ENCODE measurements at regions not wholly inside any gene's neighbourhood (a gene's known extent, or its start where the extent isn't known, plus 50 kb on each side); places are given as distances from the start of the nearest gene placed in this dataset.

GRCh38 chr12:124434354-124434753 is 133.1 kb downstream of the NCOR2 start:
- no peak for DNase-seq (ENCODE audit: low read depth)
- H3K36me3 ChIP-seq (ENCODE audit: control insufficient read depth, insufficient read depth, low read length), result peaks cover 4% of the 10 kb centered on the region
- no peak overlapping the region for H3K4me3 ChIP-seq (ENCODE audit: low read depth, low read length)

GRCh38 chr12:124433879-124434278 is 133.5 kb downstream of the NCOR2 start:
- DNase-seq (ENCODE audit: low read depth), result no peak
- Histone ChIP-seq H3K4me3 (ENCODE audit: low read depth, low read length) (no peak overlapping the region), H3K36me3 (ENCODE audit: control insufficient read depth, insufficient read depth, low read length) (peaks cover 4% of the 10 kb centered on the region), H3K27me3 (ENCODE audit: control insufficient read depth, insufficient read depth, low read length) (no peaks in the 10 kb centered on the region)
- TF ChIP-seq, protein P1, sequence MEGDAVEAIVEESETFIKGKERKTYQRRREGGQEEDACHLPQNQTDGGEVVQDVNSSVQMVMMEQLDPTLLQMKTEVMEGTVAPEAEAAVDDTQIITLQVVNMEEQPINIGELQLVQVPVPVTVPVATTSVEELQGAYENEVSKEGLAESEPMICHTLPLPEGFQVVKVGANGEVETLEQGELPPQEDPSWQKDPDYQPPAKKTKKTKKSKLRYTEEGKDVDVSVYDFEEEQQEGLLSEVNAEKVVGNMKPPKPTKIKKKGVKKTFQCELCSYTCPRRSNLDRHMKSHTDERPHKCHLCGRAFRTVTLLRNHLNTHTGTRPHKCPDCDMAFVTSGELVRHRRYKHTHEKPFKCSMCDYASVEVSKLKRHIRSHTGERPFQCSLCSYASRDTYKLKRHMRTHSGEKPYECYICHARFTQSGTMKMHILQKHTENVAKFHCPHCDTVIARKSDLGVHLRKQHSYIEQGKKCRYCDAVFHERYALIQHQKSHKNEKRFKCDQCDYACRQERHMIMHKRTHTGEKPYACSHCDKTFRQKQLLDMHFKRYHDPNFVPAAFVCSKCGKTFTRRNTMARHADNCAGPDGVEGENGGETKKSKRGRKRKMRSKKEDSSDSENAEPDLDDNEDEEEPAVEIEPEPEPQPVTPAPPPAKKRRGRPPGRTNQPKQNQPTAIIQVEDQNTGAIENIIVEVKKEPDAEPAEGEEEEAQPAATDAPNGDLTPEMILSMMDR (IDR thresholded peaks at IDR 0.05; ENCODE audit: insufficient read depth, low read length, poor library complexity, severe bottlenecking), result no peak

More at GRCh38 chr12:124434354-124434753, 133.1 kb downstream of the NCOR2 start:
- TF ChIP-seq, protein P1 (IDR thresholded peaks at IDR 0.05; ENCODE audit: insufficient read depth, low read length, poor library complexity, severe bottlenecking), result no peak
- H3K27me3 ChIP-seq (ENCODE audit: control insufficient read depth, insufficient read depth, low read length), result no peaks in the 10 kb centered on the region

DNA sequence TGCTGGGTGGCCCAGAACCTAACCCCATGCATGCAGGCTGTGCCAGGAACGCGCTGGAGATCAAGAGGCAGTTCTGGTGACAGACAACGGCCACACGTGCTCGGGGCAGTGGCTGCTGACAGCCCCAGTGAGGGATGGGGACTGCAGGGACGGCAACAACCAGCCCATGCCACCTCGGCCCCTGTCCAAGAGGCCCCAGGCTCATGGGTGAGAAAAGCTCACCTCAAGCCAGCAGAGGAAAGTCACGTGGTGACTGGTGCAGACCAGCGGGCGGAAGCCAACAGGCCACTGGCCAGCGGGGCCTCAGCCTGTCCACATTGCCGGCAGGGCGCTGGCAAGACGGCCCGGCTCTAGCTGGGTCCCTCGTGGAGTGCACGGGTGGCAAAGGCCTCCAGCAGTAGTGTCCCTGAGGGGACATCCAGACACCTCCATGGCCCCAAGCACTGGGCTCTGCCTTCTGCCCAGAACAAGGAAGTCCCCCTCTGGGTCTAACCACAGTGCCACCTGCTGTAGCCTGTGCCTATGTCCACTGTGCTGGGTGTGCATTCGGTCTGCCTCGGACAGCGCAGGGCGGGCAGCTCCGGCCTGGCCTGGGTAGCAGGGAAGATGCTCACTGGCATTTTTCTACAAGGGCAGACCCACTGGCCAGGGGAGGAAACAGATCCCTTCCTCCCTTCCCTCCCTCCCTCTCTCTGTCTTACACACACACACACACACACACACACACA is 134.1 kb downstream of the NCOR2 start:
- DNase-seq (ENCODE audit: low read depth), result no peak
- peaks cover 4% of the 10 kb centered on the region for H3K36me3 ChIP-seq (ENCODE audit: control insufficient read depth, insufficient read depth, low read length)
- no peak overlapping the region for H3K4me3 ChIP-seq (ENCODE audit: low read depth, low read length)
- H3K27me3 ChIP-seq (ENCODE audit: control insufficient read depth, insufficient read depth, low read length), result no peaks in the 10 kb centered on the region
- TF ChIP-seq, protein P1 (IDR thresholded peaks at IDR 0.05; ENCODE audit: insufficient read depth, low read length, poor library complexity, severe bottlenecking), result no peak

DNA sequence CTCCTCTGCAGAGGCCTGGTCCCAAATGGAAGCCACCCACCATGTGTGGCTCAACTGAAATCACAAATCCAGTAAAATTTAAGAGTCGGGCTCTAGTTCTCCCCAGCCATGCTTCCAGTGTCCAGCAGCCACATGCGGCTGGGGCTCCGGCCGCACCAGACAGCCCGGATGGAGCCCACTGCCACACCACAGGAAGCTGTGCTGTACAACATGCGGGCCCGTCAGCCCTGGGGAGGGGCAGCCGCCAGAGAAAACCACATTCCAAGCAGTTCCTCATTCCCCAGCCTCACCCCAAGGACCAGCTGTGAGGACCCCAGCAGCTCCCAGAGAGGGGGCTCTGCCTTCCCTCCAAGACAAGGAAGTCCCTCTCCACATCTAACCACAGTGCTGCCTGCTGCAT is 135.0 kb downstream of the NCOR2 start:
- Histone ChIP-seq H3K4me3 (ENCODE audit: low read depth, low read length) (no peak overlapping the region), H3K27me3 (ENCODE audit: control insufficient read depth, insufficient read depth, low read length) (no peaks in the 10 kb centered on the region), H3K36me3 (ENCODE audit: control insufficient read depth, insufficient read depth, low read length) (peaks cover 4% of the 10 kb centered on the region)
- DNase-seq (ENCODE audit: low read depth), result no peak
- TF ChIP-seq, protein P1 (IDR thresholded peaks at IDR 0.05; ENCODE audit: insufficient read depth, low read length, poor library complexity, severe bottlenecking), result no peak

DNA sequence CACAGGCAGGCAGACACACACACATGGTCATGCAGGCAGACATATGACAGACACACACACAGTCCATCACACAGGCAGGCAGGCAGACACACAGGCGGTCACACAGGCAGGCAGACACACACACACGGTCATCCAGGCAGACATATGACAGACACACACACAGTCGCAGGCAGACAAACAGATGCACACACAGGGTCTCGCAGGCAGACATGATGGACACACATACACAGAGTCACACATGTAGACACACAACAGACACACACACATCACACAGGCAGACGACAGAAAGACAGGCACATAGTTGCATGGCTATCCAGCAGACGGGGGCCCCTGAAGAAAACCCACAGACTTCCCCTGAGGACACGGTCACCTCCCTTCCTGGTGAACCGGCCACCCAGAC is 135.4 kb downstream of the NCOR2 start:
- TF ChIP-seq, protein P1 (IDR thresholded peaks at IDR 0.05; ENCODE audit: insufficient read depth, low read length, poor library complexity, severe bottlenecking), result no peak
- H3K4me3 ChIP-seq (ENCODE audit: low read depth, low read length), result no peak overlapping the region
- no peak for DNase-seq (ENCODE audit: low read depth)
- no peaks in the 10 kb centered on the region for H3K27me3 ChIP-seq (ENCODE audit: control insufficient read depth, insufficient read depth, low read length)
- peaks cover 4% of the 10 kb centered on the region for H3K36me3 ChIP-seq (ENCODE audit: control insufficient read depth, insufficient read depth, low read length)

- Histone ChIP-seq H3K36me3 (ENCODE audit: control insufficient read depth, insufficient read depth, low read length) (peaks cover 10% of the 10 kb centered on the region), H3K27me3 (ENCODE audit: control insufficient read depth, insufficient read depth, low read length) (no peaks in the 10 kb centered on the region), H3K4me3 (ENCODE audit: low read depth, low read length) (no peak overlapping the region)
- TF ChIP-seq, protein P1 (IDR thresholded peaks at IDR 0.05; ENCODE audit: insufficient read depth, low read length, poor library complexity, severe bottlenecking), result no peak
- no peak for DNase-seq (ENCODE audit: low read depth)
Measured at GRCh38 chr12:124430491-124430890, 135.6 kb downstream of the RFLNA start.

All from kidney epithelial cell (primary cell).